Activated B cell treated with CpG ODN at 0.5 μM for 24 hours (primary cell): ENCODE measurements at regions not wholly inside any gene's neighbourhood (a gene's known extent, or its start where the extent isn't known, plus 50 kb on each side); places are given as distances from the start of the nearest gene placed in this dataset.

Experiments
- ATAC-seq: fragments of 200-7000 bp; cut with Tn5 transposase; one replicate; pipeline ENCODE4 v1.10.0; 2021; ENCODE audit warnings: low read depth, mild to moderate bottlenecking, moderate library complexity
- CTCF ChIA-PET: fragments of 350-600 bp; sonication (Branson Sonifier 250); formaldehyde crosslinking; loops from one replicate; lab custom pipeline; 2021; ENCODE audit warnings: antibody characterized with exemption; lab: Charles Lee
- POLR2A ChIA-PET: fragments of 350-600 bp; sonication (Branson Sonifier 250); formaldehyde crosslinking; loops from one replicate; lab custom pipeline; 2021; ENCODE audit warnings: antibody characterized with exemption; lab: Charles Lee
- DNase-seq: peaks from one replicate; pipeline ENCODE4 v3.0.0; 2022
- H3K27ac Mint-ChIP-seq: one replicate; pipeline ENCODE4 v1.8.0; 2020; ENCODE audit warnings: mixed read lengths
- H3K27me3 Mint-ChIP-seq: one replicate; pipeline ENCODE4 v1.8.0; 2021; ENCODE audit warnings: mixed read lengths
- H3K36me3 Mint-ChIP-seq: one replicate; pipeline ENCODE4 v1.8.0; 2021; ENCODE audit warnings: low read depth, mixed read lengths
- H3K4me1 Mint-ChIP-seq: one replicate; pipeline ENCODE4 v1.8.0; 2021; ENCODE audit warnings: mixed read lengths
- H3K4me3 Mint-ChIP-seq: one replicate; pipeline ENCODE4 v1.8.0; 2020; ENCODE audit warnings: mild to moderate bottlenecking, mixed read lengths
- H3K9me3 Mint-ChIP-seq: one replicate; pipeline ENCODE4 v1.8.0; 2020; ENCODE audit warnings: mixed read lengths
- CTCF ChIP-seq: fragments of 200-600 bp; IDR thresholded peaks from one replicate; pipeline ENCODE4 v1.8.0; 2022; ENCODE audit warnings: antibody characterized with exemption, mild to moderate bottlenecking
- intact Hi-C: fragments of 100-400 bp; cut with micrococcal nuclease; formaldehyde crosslinking; loops from one replicate; pipeline ENCODE4 v1.15.1; 2024

GRCh38 chr22:22946131-22946530 is 58.5 kb downstream of the IGLL5 start:
- CTCF ChIA-PET: no interaction called here
- Mint-ChIP-seq H3K4me3 (no peak overlapping the region), H3K27me3 (no peaks in the 10 kb centered on the region), H3K4me1 (peaks cover 72% of the 10 kb centered on the region), H3K36me3 (no peaks in the 10 kb centered on the region), H3K9me3 (no peaks in the 10 kb centered on the region), H3K27ac (peak overlapping the region; percentile 68)
- intact Hi-C loops: loop anchor here (10.0 kb wide), 1 partner anchor 561 kb away; no protein-coding TSS in a partner anchor
- DNase-seq (no peak), ATAC-seq (no peak)
- no peak for TF ChIP-seq CTCF
- POLR2A ChIA-PET: no interaction called here

- intact Hi-C loops: loop anchor here (10.0 kb wide), 1 partner anchor 564 kb away; no protein-coding TSS in a partner anchor
Observed at GRCh38 chr22:22948651-22949571, 61.3 kb downstream of the IGLL5 start.

GRCh38 chr22:22949953-22950352 is 62.3 kb downstream of the IGLL5 start:
- H3K27ac Mint-ChIP-seq: peak overlapping the region; percentile 59
- CTCF ChIA-PET: interaction anchor here (2.5 kb wide), 1 partner anchor 14 kb away, joined by 12 read pairs; no protein-coding TSS in a partner anchor
- ATAC-seq (no peak), DNase-seq (no peak)
- peaks cover 71% of the 10 kb centered on the region for H3K4me1 Mint-ChIP-seq
- POLR2A ChIA-PET: interaction anchor here (2.0 kb wide), 1 partner anchor 14 kb away, joined by 12 read pairs; no protein-coding TSS in a partner anchor
- no peak for TF ChIP-seq CTCF
- intact Hi-C loops: loop anchor here (5.0 to 10.0 kb wide), 3 partner anchors 565 to 975 kb away; no protein-coding TSS in a partner anchor
- no peaks in the 10 kb centered on the region for H3K36me3 Mint-ChIP-seq
- H3K4me3 Mint-ChIP-seq: no peak overlapping the region
- H3K9me3 Mint-ChIP-seq: no peaks in the 10 kb centered on the region
- H3K27me3 Mint-ChIP-seq: no peaks in the 10 kb centered on the region

More at GRCh38 chr22:22948651-22949571, 61.3 kb downstream of the IGLL5 start:
- ChIA-PET CTCF (interaction anchor here (0.8 to 2.0 kb wide), 4 partner anchors 9 to 139 kb away, joined by 3 to 5 read pairs (median 3); no protein-coding TSS in a partner anchor), POLR2A (interaction anchor here (1.8 kb wide), 1 partner anchor 13 kb away, joined by 7 read pairs; no protein-coding TSS in a partner anchor)
- TF ChIP-seq CTCF: no peak
- ATAC-seq (no peak), DNase-seq (no peak)
- Mint-ChIP-seq H3K4me1 (peaks cover 71% of the 10 kb centered on the region), H3K27ac (no peak overlapping the region), H3K36me3 (no peaks in the 10 kb centered on the region), H3K4me3 (no peak overlapping the region), H3K9me3 (no peaks in the 10 kb centered on the region), H3K27me3 (no peaks in the 10 kb centered on the region)

- no peak for TF ChIP-seq CTCF
- ChIA-PET POLR2A (interaction anchor here (0.7 to 2.0 kb wide), 3 partner anchors 15 to 840 kb away, joined by 3 to 12 read pairs (median 6); no protein-coding TSS in a partner anchor), CTCF (interaction anchor here (0.8 to 2.5 kb wide), 5 partner anchors 9 to 163 kb away, joined by 3 to 12 read pairs (median 3); no protein-coding TSS in a partner anchor)
- ATAC-seq (no peak), DNase-seq (no peak)
- H3K4me3 Mint-ChIP-seq: no peak overlapping the region
- H3K9me3 Mint-ChIP-seq: no peaks in the 10 kb centered on the region
- peak overlapping the region; percentile 57 for H3K27ac Mint-ChIP-seq
- no peaks in the 10 kb centered on the region for H3K27me3 Mint-ChIP-seq
- no peaks in the 10 kb centered on the region for H3K36me3 Mint-ChIP-seq
- H3K4me1 Mint-ChIP-seq: peaks cover 72% of the 10 kb centered on the region
- intact Hi-C loops: loop anchor here (5.0 to 10.0 kb wide), 2 partner anchors 839 to 976 kb away; no protein-coding TSS in a partner anchor
Observed at GRCh38 chr22:22951035-22951434, 63.4 kb downstream of the IGLL5 start.
